Breast epithelium (tissue), 3 donors: ENCODE measurements at regions not wholly inside any gene's neighbourhood (a gene's known extent, or its start where the extent isn't known, plus 50 kb on each side); places are given as distances from the start of the nearest gene placed in this dataset.

Experiments
- CTCF ChIP-seq, 3 donors: fragments of 450-650 bp; IDR thresholded peaks; one replicate each; pipeline ENCODE4 v1.5.1; 2016 to 2017; ENCODE audit warnings: antibody characterized with exemption in 3 of 3, mild to moderate bottlenecking in 3 of 3, moderate library complexity in 3 of 3
- POLR2A ChIP-seq: fragments of 450-650 bp; IDR thresholded peaks from one replicate; pipeline ENCODE4 v1.6.1; 2016; ENCODE audit warnings: antibody characterized with exemption, mild to moderate bottlenecking, moderate library complexity

- TF ChIP-seq CTCF (IDR thresholded peaks at IDR 0.05) (no peak), POLR2A (no peak)
These were observed 203.3 kb upstream of the FBXO11 start for GRCh38 chr2:48109491-48110204.
